K562 (cell line): ENCODE measurements at regions not wholly inside any gene's neighbourhood (a gene's known extent, or its start where the extent isn't known, plus 50 kb on each side); places are given as distances from the start of the nearest gene placed in this dataset.

Experiments used
- AFF4 ChIP-seq: sonication (generic); formaldehyde crosslinking; IDR thresholded peaks from 2 replicates; pipeline ENCODE4 v1.8.0; 2023; ENCODE audit warnings: mild to moderate bottlenecking, missing genetic modification reagents
- E2F4 ChIP-seq: sonication (generic); formaldehyde crosslinking; IDR thresholded peaks from 2 replicates; pipeline ENCODE4 v1.8.0; 2022; ENCODE audit warnings: mild to moderate bottlenecking, low read depth, missing genetic modification reagents
- EP400 ChIP-seq: fragments of 450-650 bp; IDR thresholded peaks from 2 replicates; pipeline ENCODE4 v1.6.1; 2017; ENCODE audit warnings: antibody characterized with exemption, mild to moderate bottlenecking, moderate library complexity
- FIP1L1 ChIP-seq: fragments of 200-400 bp; formaldehyde crosslinking; IDR thresholded peaks from 2 replicates; pipeline ENCODE4 v1.6.1; 2018; ENCODE audit warnings: mild to moderate bottlenecking, low read depth, low read length; ENCODE audit not compliant: poor library complexity, severe bottlenecking
- GATA2 ChIP-seq: sonication (generic); formaldehyde crosslinking; IDR thresholded peaks from 2 replicates; pipeline ENCODE4 v1.4.0; 2020; ENCODE audit warnings: mild to moderate bottlenecking, missing genetic modification reagents
- MED1 ChIP-seq: sonication (generic); formaldehyde crosslinking; IDR thresholded peaks from 2 replicates; pipeline ENCODE4 v1.8.1; 2023; ENCODE audit warnings: missing genetic modification reagents, borderline replicate concordance
- MEIS2 ChIP-seq: fragments of 450-650 bp; IDR thresholded peaks from 2 replicates; pipeline ENCODE4 v1.6.1; 2014; ENCODE audit warnings: mild to moderate bottlenecking; ENCODE audit not compliant: partially characterized antibody
- NEUROD1 ChIP-seq: fragments of 150-350 bp; IDR thresholded peaks from 2 replicates; pipeline ENCODE4 v1.6.1; 2014; ENCODE audit warnings: borderline replicate concordance, low read length, low read depth; ENCODE audit not compliant: partially characterized antibody
- PYGO2 ChIP-seq: fragments of 450-650 bp; IDR thresholded peaks from 2 replicates; pipeline ENCODE4 v1.6.1; 2016; ENCODE audit warnings: mild to moderate bottlenecking, missing genetic modification characterization, moderate library complexity, missing compliant biosample characterization
- ZNF384 ChIP-seq: IDR thresholded peaks from 2 replicates; pipeline ENCODE4 v1.6.1; 2012; ENCODE audit warnings: low read depth, low read length, improper control_type of control experiment
- ZNF75A ChIP-seq: fragments of 450-650 bp; formaldehyde crosslinking; IDR thresholded peaks from 2 replicates; pipeline ENCODE4 v1.4.0; 2020; ENCODE audit warnings: mild to moderate bottlenecking
- TF ChIP-seq, protein P1 (sequence below), 2 experiments: fragments of 450-650 bp in 1 of 2; sonication (generic) in 1 of 2; formaldehyde crosslinking in 1 of 2; IDR thresholded peaks in 1 of 2; conservative IDR thresholded peaks in 1 of 2; 2 replicates each; pipeline versions ENCODE4 v1.6.1 to v1.8.1; 2016 to 2023; ENCODE audit warnings: mild to moderate bottlenecking in 2 of 2, moderate library complexity in 2 of 2, inconsistent platforms in 1 of 2, missing genetic modification reagents in 1 of 2
- TF ChIP-seq, protein P2 (sequence below): fragments of 450-650 bp; IDR thresholded peaks from 2 replicates; pipeline ENCODE4 v1.6.1; 2016; ENCODE audit warnings: borderline replicate concordance

DNA sequence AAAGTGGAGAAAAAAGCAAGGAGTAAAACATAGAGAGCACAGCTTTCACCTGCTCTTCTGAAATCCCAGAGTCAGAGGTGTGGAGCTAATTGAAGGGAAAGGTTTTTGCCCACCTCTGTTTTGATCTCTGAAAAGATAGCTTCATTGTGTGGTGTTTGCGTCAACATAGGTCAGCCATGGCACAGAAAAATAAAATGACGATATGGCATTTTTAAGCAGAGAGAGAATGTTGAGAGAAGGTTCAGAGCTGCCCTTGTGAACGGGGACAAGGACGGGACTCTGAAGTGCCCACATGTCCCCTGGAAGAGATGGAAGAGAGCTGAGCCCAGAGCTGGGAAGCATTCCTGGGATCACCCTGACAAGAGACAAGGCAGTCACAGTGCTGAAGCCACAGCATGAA is 249.4 kb upstream of the PLSCR5 start (continued):
- TF ChIP-seq MEIS2 (no peak), AFF4 (CRISPR knock-in tag) (no peak), ZNF384 (no peak), E2F4 (no peak), EP400 (no peak), PYGO2 (tag) (no peak), FIP1L1 (no peak), NEUROD1 (no peak), GATA2 (no peak), ZNF75A (CRISPR knock-in tag) (no peak), MED1 (CRISPR knock-in tag) (no peak)
- TF ChIP-seq, protein P1, sequence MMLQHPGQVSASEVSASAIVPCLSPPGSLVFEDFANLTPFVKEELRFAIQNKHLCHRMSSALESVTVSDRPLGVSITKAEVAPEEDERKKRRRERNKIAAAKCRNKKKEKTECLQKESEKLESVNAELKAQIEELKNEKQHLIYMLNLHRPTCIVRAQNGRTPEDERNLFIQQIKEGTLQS (IDR thresholded peaks at IDR 0.05), result no peak
- TF ChIP-seq, protein P1 (CRISPR knock-in tag; conservative IDR thresholded peaks at IDR 0.05), result no peak
- TF ChIP-seq, protein P2, sequence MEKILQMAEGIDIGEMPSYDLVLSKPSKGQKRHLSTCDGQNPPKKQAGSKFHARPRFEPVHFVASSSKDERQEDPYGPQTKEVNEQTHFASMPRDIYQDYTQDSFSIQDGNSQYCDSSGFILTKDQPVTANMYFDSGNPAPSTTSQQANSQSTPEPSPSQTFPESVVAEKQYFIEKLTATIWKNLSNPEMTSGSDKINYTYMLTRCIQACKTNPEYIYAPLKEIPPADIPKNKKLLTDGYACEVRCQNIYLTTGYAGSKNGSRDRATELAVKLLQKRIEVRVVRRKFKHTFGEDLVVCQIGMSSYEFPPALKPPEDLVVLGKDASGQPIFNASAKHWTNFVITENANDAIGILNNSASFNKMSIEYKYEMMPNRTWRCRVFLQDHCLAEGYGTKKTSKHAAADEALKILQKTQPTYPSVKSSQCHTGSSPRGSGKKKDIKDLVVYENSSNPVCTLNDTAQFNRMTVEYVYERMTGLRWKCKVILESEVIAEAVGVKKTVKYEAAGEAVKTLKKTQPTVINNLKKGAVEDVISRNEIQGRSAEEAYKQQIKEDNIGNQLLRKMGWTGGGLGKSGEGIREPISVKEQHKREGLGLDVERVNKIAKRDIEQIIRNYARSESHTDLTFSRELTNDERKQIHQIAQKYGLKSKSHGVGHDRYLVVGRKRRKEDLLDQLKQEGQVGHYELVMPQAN, result no peak
